ENCODE measurements at regions not wholly inside any gene's neighbourhood (a gene's known extent, or its start where the extent isn't known, plus 50 kb on each side); places are given as distances from the start of the nearest gene placed in this dataset.
"Not testable (repeated sequence)": the region's sequence is repeated elsewhere in the genome, so short reads cannot be mapped to it uniquely, and the experiment has no call there.

GRCh38 chr9:115757461-115757860 is 396.1 kb upstream of the PAPPA start:
- no peak for DNase-seq

GRCh38 chr9:115758441-115758840 is 395.1 kb upstream of the PAPPA start:
- DNase-seq, result no peak

GRCh38 chr9:115759426-115759825 is 394.2 kb upstream of the PAPPA start:
- DNase-seq, result no peak

- DNase-seq, result no peak
Measured at GRCh38 chr9:115764645-115765044, 388.9 kb upstream of the PAPPA start.

- no peak for DNase-seq
Measured at GRCh38 chr9:115765060-115765459, 388.5 kb upstream of the PAPPA start.

- DNase-seq, result no peak
Measured at GRCh38 chr9:115766370-115766955, 387.1 kb upstream of the PAPPA start.

- no peak for DNase-seq
Measured at GRCh38 chr9:115770521-115770920, 383.1 kb upstream of the PAPPA start.

GRCh38 chr9:115775659-115776058 is 377.9 kb upstream of the PAPPA start:
- DNase-seq, result no peak

- DNase-seq, result no peak
Measured at GRCh38 chr9:115777610-115778009, 376.0 kb upstream of the PAPPA start.

GRCh38 chr9:115781070-115781736 is 372.4 kb upstream of the PAPPA start:
- DNase-seq, result no peak

GRCh38 chr9:115786321-115786720 is 367.3 kb upstream of the PAPPA start:
- no peak for DNase-seq

GRCh38 chr9:115790520-115790919 is 363.1 kb upstream of the PAPPA start:
- no peak for DNase-seq

- DNase-seq, result no peak
Measured at GRCh38 chr9:115794921-115795475, 358.6 kb upstream of the PAPPA start.

GRCh38 chr9:115799734-115800133 is 353.9 kb upstream of the PAPPA start:
- DNase-seq, result no peak

- DNase-seq, result no peak
Measured at GRCh38 chr9:115804206-115804605, 349.4 kb upstream of the PAPPA start.

GRCh38 chr9:115808108-115808507 is 345.5 kb upstream of the PAPPA start:
- no peak for DNase-seq

- DNase-seq, result no peak
Measured at GRCh38 chr9:115808695-115809094, 344.9 kb upstream of the PAPPA start.

GRCh38 chr9:115810166-115810565 is 343.4 kb upstream of the PAPPA start:
- DNase-seq, result no peak

GRCh38 chr9:115814081-115814480 is 339.5 kb upstream of the PAPPA start:
- DNase-seq, result no peak

GRCh38 chr9:115815786-115816185 is 337.8 kb upstream of the PAPPA start:
- DNase-seq, result no peak

GRCh38 chr9:115818651-115819050 is 334.9 kb upstream of the PAPPA start:
- DNase-seq, result not testable (repeated sequence)

- DNase-seq, result no peak
Measured at GRCh38 chr9:115832031-115832430, 321.6 kb upstream of the PAPPA start.

- no peak for DNase-seq
Measured at GRCh38 chr9:115837618-115838017, 316.0 kb upstream of the PAPPA start.

GRCh38 chr9:115838417-115838816 is 315.2 kb upstream of the PAPPA start:
- DNase-seq, result no peak

- not testable (repeated sequence) for DNase-seq
Measured at GRCh38 chr9:115844433-115844832, 309.2 kb upstream of the PAPPA start.
